Keratinocyte (primary cell): ENCODE measurements at regions not wholly inside any gene's neighbourhood (a gene's known extent, or its start where the extent isn't known, plus 50 kb on each side); places are given as distances from the start of the nearest gene placed in this dataset.

Experiments used
- DNase-seq: peaks from one replicate; pipeline ENCODE4 v3.0.0-alpha.2; 2011; ENCODE audit warnings: low read depth, missing footprints, low spot score
- FAIRE-seq: peaks from 2 replicates; lab custom pipeline; 2011; peaks lifted over from hg19 to GRCh38; lab: Jason Lieb, UNC
- H2AFZ ChIP-seq: 2 replicates; pipeline ENCODE4 v1.6.0; 2012; ENCODE audit warnings: low read length, control low read depth, inconsistent platforms; ENCODE audit not compliant: control insufficient read depth
- H3K27ac ChIP-seq: 2 replicates; pipeline ENCODE4 v1.5.1; 2011; ENCODE audit warnings: low read length; ENCODE audit not compliant: control insufficient read depth, insufficient read depth
- H3K27me3 ChIP-seq: 3 replicates; pipeline ENCODE4 v1.6.0; 2011; ENCODE audit warnings: low read length; ENCODE audit not compliant: control insufficient read depth, insufficient read depth; ENCODE audit errors: extremely low read depth
- H3K36me3 ChIP-seq, 2 experiments: 2 replicates in 1 of 2; 3 replicates in 1 of 2; pipeline ENCODE4 v1.5.1; 2011; ENCODE audit warnings: low read length in 2 of 2, mild to moderate bottlenecking in 1 of 2; ENCODE audit not compliant: control insufficient read depth in 2 of 2, insufficient read depth in 2 of 2; ENCODE audit errors: extremely low read depth in 1 of 2
- H3K4me1 ChIP-seq: 3 replicates; pipeline ENCODE4 v1.5.1; 2011; ENCODE audit warnings: low read length; ENCODE audit not compliant: control insufficient read depth, insufficient read depth; ENCODE audit errors: extremely low read depth
- H3K4me2 ChIP-seq: 3 replicates; pipeline ENCODE4 v1.6.0; 2011; ENCODE audit warnings: low read depth, low read length; ENCODE audit not compliant: control insufficient read depth, insufficient read depth; ENCODE audit errors: extremely low read depth
- H3K4me3 ChIP-seq, 3 experiments: fragments of 200-600 bp in 1 of 3; sonication (generic) in 1 of 3; 2 replicates in 2 of 3; 3 replicates in 1 of 3; pipeline ENCODE4 v1.5.1; 2011 to 2016; ENCODE audit warnings: low read length in 3 of 3, mild to moderate bottlenecking in 3 of 3, control low read depth in 2 of 3, inconsistent platforms in 1 of 3, low read depth in 1 of 3, mixed read lengths in 1 of 3, mixed run types in 1 of 3, moderate library complexity in 1 of 3; ENCODE audit not compliant: control insufficient read depth in 2 of 3, insufficient read depth in 2 of 3; ENCODE audit errors: extremely low read depth in 1 of 3
- H3K79me2 ChIP-seq: 2 replicates; pipeline ENCODE4 v1.6.0; 2012; ENCODE audit warnings: low read length; ENCODE audit not compliant: control insufficient read depth, insufficient read depth
- H3K9ac ChIP-seq: 3 replicates; pipeline ENCODE4 v1.6.0; 2011; ENCODE audit warnings: low read length; ENCODE audit not compliant: control insufficient read depth, insufficient read depth; ENCODE audit errors: extremely low read depth
- H3K9me1 ChIP-seq: 3 replicates; pipeline ENCODE4 v1.6.0; 2011; ENCODE audit warnings: low read length; ENCODE audit not compliant: control insufficient read depth, insufficient read depth; ENCODE audit errors: extremely low read depth
- H3K9me3 ChIP-seq: 2 replicates; pipeline ENCODE4 v1.5.1; 2012; ENCODE audit warnings: low read depth, low read length; ENCODE audit not compliant: control insufficient read depth
- H4K20me1 ChIP-seq: 3 replicates; pipeline ENCODE4 v1.6.0; 2011; ENCODE audit warnings: low read length; ENCODE audit not compliant: control insufficient read depth, insufficient read depth; ENCODE audit errors: extremely low read depth
- EZH2 ChIP-seq: IDR thresholded peaks from one replicate; pipeline ENCODE4 v1.6.1; 2012; ENCODE audit warnings: inconsistent platforms, mild to moderate bottlenecking, low read length, moderate library complexity
- dilution Hi-C: fragments of 300-500 bp; cut with MboI; formaldehyde crosslinking; loops from one replicate; pipeline ENCODE4 v1.7.0; 2020; ENCODE audit warnings: low sequenced_read_pairs; ENCODE audit not compliant: extremely low pct_ligation_motif_present
- TF ChIP-seq, protein P1 (sequence below), 3 experiments: IDR thresholded peaks in 1 of 3; conservative IDR thresholded peaks in 1 of 3; optimal IDR thresholded peaks in 1 of 3; 2 replicates in 2 of 3; 3 replicates in 1 of 3; pipeline versions ENCODE3 to v1.5.1; 2011; ENCODE audit warnings: low read length in 3 of 3, mild to moderate bottlenecking in 3 of 3, moderate library complexity in 2 of 3, control low read depth in 1 of 3, inconsistent platforms in 1 of 3; ENCODE audit not compliant: insufficient read depth in 2 of 3; ENCODE audit errors: extremely low read depth in 1 of 3

- dilution Hi-C loops: no loop called here
- Histone ChIP-seq H3K4me1 (no peaks in the 10 kb centered on the region), H3K27ac (no peak overlapping the region), H4K20me1 (no peaks in the 10 kb centered on the region), H3K79me2 (no peaks in the 10 kb centered on the region), H3K27me3 (no peaks in the 10 kb centered on the region), H3K9me1 (no peaks in the 10 kb centered on the region), H3K9ac (no peak overlapping the region), H3K4me3 (no peak overlapping the region), H3K9me3 (peaks cover 9% of the 10 kb centered on the region), H2AFZ (no peak overlapping the region), H3K4me2 (no peak overlapping the region), H3K36me3 (no peaks in the 10 kb centered on the region)
- FAIRE-seq (no peak), DNase-seq (no peak)
- TF ChIP-seq EZH2: no peak
- TF ChIP-seq, protein P1, sequence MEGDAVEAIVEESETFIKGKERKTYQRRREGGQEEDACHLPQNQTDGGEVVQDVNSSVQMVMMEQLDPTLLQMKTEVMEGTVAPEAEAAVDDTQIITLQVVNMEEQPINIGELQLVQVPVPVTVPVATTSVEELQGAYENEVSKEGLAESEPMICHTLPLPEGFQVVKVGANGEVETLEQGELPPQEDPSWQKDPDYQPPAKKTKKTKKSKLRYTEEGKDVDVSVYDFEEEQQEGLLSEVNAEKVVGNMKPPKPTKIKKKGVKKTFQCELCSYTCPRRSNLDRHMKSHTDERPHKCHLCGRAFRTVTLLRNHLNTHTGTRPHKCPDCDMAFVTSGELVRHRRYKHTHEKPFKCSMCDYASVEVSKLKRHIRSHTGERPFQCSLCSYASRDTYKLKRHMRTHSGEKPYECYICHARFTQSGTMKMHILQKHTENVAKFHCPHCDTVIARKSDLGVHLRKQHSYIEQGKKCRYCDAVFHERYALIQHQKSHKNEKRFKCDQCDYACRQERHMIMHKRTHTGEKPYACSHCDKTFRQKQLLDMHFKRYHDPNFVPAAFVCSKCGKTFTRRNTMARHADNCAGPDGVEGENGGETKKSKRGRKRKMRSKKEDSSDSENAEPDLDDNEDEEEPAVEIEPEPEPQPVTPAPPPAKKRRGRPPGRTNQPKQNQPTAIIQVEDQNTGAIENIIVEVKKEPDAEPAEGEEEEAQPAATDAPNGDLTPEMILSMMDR (optimal IDR thresholded peaks at IDR 0.05 in 1 of 3, IDR thresholded peaks at IDR 0.05 in 1 of 3, conservative IDR thresholded peaks at IDR 0.05 in 1 of 3; ENCODE audit: extremely low read depth in 1 of 3, insufficient read depth in 2 of 3, low read length in 3 of 3): peak in 2 of 3 experiments; percentile 20 to 38
Measured at GRCh38 chr14:101183376-101184103, 280.0 kb upstream of the RTL1 start.

DNA sequence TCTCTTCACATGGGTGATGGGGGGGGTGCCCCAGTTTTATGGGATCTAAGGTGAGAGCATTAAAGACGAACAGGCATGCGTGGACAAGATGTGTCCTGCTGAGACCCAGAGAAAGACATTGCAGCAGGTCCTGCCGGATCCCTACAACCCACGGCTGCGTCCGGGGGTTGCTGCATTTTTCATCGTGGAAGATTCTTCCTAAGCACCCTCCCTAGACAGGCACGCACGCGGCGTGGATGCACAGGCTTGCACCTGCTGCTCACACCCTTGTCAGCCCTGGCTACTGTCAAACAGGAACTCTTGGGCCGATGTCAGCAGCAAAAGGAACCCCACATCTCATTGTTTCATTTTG, 280.6 kb upstream of the RTL1 start:
- H3K79me2 ChIP-seq: no peaks in the 10 kb centered on the region
- no peaks in the 10 kb centered on the region for H4K20me1 ChIP-seq
- no peaks in the 10 kb centered on the region for H3K27me3 ChIP-seq
- TF ChIP-seq EZH2: no peak
- TF ChIP-seq, protein P1 (optimal IDR thresholded peaks at IDR 0.05 in 1 of 3, IDR thresholded peaks at IDR 0.05 in 1 of 3, conservative IDR thresholded peaks at IDR 0.05 in 1 of 3; ENCODE audit: extremely low read depth in 1 of 3, insufficient read depth in 2 of 3, low read length in 3 of 3): no peak
- H3K4me2 ChIP-seq: no peak overlapping the region
- no peak overlapping the region for H3K4me3 ChIP-seq
- DNase-seq (no peak), FAIRE-seq (no peak)
- no peak overlapping the region for H3K9ac ChIP-seq
- H3K4me1 ChIP-seq: no peaks in the 10 kb centered on the region
- dilution Hi-C loops: no loop called here
- no peaks in the 10 kb centered on the region for H3K36me3 ChIP-seq
- H3K9me3 ChIP-seq: peaks cover 7% of the 10 kb centered on the region
- no peaks in the 10 kb centered on the region for H3K9me1 ChIP-seq
- H3K27ac ChIP-seq: no peak overlapping the region
- no peak overlapping the region for H2AFZ ChIP-seq
